SK-N-SH (cell line): ENCODE measurements at regions not wholly inside any gene's neighbourhood (a gene's known extent, or its start where the extent isn't known, plus 50 kb on each side); places are given as distances from the start of the nearest gene placed in this dataset.

Experiments
- CTCF ChIP-seq: fragments of 200-600 bp; sonication (generic); IDR thresholded peaks from 2 replicates; pipeline ENCODE4 v1.6.1; 2017; ENCODE audit warnings: antibody characterized with exemption, mild to moderate bottlenecking, moderate library complexity
- GABPA ChIP-seq: IDR thresholded peaks from 2 replicates; pipeline ENCODE4 v1.4.0; 2012; ENCODE audit warnings: low read depth, mild to moderate bottlenecking
- GATA2 ChIP-seq: sonication (generic); formaldehyde crosslinking; IDR thresholded peaks from 2 replicates; pipeline ENCODE4 v1.5.0; 2020; ENCODE audit warnings: mild to moderate bottlenecking, missing genetic modification reagents
- JUND ChIP-seq: IDR thresholded peaks from 2 replicates; pipeline ENCODE4 v1.4.0; 2012
- MAX ChIP-seq: IDR thresholded peaks from 2 replicates; pipeline ENCODE4 v1.4.0; 2012; ENCODE audit warnings: low read depth
- NRF1 ChIP-seq: IDR thresholded peaks from 2 replicates; pipeline ENCODE4 v1.6.1; 2012; ENCODE audit warnings: low read depth, mild to moderate bottlenecking, low read length
- POLR2AphosphoS5 ChIP-seq: IDR thresholded peaks from 2 replicates; pipeline ENCODE4 v1.6.1; 2012; ENCODE audit warnings: low read depth, low read length
- TAF1 ChIP-seq: IDR thresholded peaks from 2 replicates; pipeline ENCODE4 v1.6.1; 2012; ENCODE audit warnings: low read depth, mild to moderate bottlenecking, low read length, moderate library complexity, borderline replicate concordance
- TEAD4 ChIP-seq: IDR thresholded peaks from 2 replicates; pipeline ENCODE4 v1.4.0; 2012; ENCODE audit warnings: mild to moderate bottlenecking, borderline replicate concordance; ENCODE audit not compliant: insufficient read depth
- USF1 ChIP-seq: IDR thresholded peaks from 2 replicates; pipeline ENCODE4 v1.4.0; 2012; ENCODE audit warnings: low read depth, borderline replicate concordance
- TF ChIP-seq, protein P1 (sequence below): fragments of 150-350 bp; IDR thresholded peaks from 2 replicates; pipeline ENCODE4 v1.6.1; 2016; ENCODE audit warnings: mild to moderate bottlenecking, low read depth, low read length
- TF ChIP-seq, protein P2 (sequence below): fragments of 150-350 bp; IDR thresholded peaks from 2 replicates; pipeline ENCODE4 v1.6.1; 2017; ENCODE audit warnings: antibody characterized with exemption, low read length, low read depth, borderline replicate concordance

GRCh38 chr11:32029721-32030120, 61.2 kb upstream of the RCN1 start:
- TF ChIP-seq POLR2AphosphoS5 (no peak), TAF1 (no peak), CTCF (no peak), GATA2 (CRISPR knock-in tag) (no peak), GABPA (no peak), JUND (no peak), USF1 (no peak), TEAD4 (no peak), NRF1 (no peak), MAX (no peak)
- TF ChIP-seq, protein P1, sequence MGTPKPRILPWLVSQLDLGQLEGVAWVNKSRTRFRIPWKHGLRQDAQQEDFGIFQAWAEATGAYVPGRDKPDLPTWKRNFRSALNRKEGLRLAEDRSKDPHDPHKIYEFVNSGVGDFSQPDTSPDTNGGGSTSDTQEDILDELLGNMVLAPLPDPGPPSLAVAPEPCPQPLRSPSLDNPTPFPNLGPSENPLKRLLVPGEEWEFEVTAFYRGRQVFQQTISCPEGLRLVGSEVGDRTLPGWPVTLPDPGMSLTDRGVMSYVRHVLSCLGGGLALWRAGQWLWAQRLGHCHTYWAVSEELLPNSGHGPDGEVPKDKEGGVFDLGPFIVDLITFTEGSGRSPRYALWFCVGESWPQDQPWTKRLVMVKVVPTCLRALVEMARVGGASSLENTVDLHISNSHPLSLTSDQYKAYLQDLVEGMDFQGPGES = no peak
- TF ChIP-seq, protein P2, sequence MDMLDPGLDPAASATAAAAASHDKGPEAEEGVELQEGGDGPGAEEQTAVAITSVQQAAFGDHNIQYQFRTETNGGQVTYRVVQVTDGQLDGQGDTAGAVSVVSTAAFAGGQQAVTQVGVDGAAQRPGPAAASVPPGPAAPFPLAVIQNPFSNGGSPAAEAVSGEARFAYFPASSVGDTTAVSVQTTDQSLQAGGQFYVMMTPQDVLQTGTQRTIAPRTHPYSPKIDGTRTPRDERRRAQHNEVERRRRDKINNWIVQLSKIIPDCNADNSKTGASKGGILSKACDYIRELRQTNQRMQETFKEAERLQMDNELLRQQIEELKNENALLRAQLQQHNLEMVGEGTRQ = no peak
